ENCODE measurements at regions not wholly inside any gene's neighbourhood (a gene's known extent, or its start where the extent isn't known, plus 50 kb on each side); places are given as distances from the start of the nearest gene placed in this dataset.

GRCh38 chr3:24867783-24868182 lies 373.1 kb upstream of the THRB start (continued):
- TF ChIP-seq CHD7 (IDR thresholded peaks at IDR 0.05; ENCODE audit: insufficient replicate concordance, low read length) = no peak

Data from H1 (cell line).